GM12873 (cell line): ENCODE measurements at regions not wholly inside any gene's neighbourhood (a gene's known extent, or its start where the extent isn't known, plus 50 kb on each side); places are given as distances from the start of the nearest gene placed in this dataset.

Source experiments
- TF ChIP-seq, protein P1 (sequence below): IDR thresholded peaks from 2 replicates; pipeline ENCODE4 v1.5.1; 2012; ENCODE audit warnings: low read depth, mild to moderate bottlenecking, moderate library complexity, low read length, control low read depth; ENCODE audit not compliant: insufficient read depth; ENCODE audit errors: missing control alignments

GRCh38 chr4:115945026-115945425 lies 831.6 kb upstream of the NDST4 start:
- TF ChIP-seq, protein P1, sequence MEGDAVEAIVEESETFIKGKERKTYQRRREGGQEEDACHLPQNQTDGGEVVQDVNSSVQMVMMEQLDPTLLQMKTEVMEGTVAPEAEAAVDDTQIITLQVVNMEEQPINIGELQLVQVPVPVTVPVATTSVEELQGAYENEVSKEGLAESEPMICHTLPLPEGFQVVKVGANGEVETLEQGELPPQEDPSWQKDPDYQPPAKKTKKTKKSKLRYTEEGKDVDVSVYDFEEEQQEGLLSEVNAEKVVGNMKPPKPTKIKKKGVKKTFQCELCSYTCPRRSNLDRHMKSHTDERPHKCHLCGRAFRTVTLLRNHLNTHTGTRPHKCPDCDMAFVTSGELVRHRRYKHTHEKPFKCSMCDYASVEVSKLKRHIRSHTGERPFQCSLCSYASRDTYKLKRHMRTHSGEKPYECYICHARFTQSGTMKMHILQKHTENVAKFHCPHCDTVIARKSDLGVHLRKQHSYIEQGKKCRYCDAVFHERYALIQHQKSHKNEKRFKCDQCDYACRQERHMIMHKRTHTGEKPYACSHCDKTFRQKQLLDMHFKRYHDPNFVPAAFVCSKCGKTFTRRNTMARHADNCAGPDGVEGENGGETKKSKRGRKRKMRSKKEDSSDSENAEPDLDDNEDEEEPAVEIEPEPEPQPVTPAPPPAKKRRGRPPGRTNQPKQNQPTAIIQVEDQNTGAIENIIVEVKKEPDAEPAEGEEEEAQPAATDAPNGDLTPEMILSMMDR, result no peak

GRCh38 chr4:115944146-115944905 lies 830.9 kb upstream of the NDST4 start:
- TF ChIP-seq, protein P1, result no peak

DNA sequence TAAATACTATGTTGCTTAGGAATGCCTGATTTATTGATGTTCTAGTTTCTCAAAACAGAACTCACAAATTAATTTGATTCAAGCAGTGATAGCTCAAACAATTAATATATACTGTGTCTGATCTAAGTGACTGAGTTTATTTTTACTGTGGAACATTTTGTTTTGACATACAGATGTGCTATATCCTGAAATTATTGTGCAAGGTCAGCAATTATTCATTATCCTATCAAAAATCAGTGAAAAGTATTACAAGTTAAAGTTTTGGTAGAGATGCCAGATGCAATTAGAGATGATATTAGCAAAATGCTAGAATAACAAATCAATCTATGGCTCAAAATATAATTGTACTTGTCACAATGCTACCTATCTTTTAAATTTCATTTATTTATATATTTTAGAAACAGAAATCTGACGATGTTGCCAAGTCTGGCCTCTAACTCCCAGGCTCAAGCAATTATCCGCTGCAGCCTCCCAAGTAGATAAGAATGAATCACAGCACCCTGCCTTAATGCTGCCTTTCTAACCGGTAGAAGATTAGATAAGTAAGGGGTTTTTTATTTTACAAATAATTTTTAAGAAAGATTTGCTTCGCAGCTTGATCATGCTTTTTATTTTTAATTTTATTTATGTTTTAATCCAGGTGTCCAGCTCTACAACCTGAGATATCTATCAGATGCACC lies 825.5 kb upstream of the NDST4 start:
- TF ChIP-seq, protein P1, result no peak

- TF ChIP-seq, protein P1, result no peak
Measured at GRCh38 chr4:115929373-115929772, 816.0 kb upstream of the NDST4 start.

DNA sequence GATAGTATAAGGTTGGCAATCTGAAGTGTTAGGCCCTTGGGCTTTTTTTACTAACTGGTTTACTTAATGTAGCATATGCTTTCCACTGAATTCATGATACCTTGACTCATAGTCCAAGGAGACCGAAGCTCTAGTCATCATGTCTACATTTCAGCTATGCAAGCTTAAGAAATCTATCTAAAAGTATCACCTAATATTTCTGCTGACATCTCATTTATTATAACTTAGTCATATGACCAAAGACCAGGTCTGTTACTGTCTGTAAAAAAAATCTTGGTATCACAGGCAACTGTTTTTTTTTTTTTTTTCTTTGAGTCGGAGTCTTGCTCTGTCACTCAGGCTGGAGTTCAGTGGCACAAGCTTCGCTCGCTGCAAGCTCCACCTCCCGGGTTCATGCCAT lies 814.0 kb upstream of the NDST4 start:
- TF ChIP-seq, protein P1, result no peak

- TF ChIP-seq, protein P1, result no peak
Measured at GRCh38 chr4:115923152-115923551, 809.7 kb upstream of the NDST4 start.

DNA sequence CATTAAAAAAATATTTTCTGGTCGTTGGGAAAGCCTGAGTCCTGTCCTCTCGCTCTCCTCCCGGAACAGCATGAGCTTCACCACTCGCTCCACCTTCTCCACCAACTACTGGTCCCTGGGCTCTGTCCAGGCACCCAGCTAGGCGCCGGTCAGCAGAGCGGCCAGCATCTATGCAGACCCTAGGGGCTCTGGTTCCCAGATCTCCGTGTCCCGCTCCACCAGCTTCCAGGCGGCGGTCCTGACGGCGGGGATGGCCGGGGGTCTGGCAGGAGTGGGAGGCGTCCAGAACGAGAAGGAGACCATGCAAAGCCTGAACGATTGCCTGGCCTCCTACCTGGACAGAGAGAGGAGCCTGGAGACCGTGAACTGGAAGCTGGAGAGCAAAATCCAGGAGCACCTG lies 807.2 kb upstream of the NDST4 start:
- TF ChIP-seq, protein P1, result no peak
